ENCODE measurements at regions not wholly inside any gene's neighbourhood (a gene's known extent, or its start where the extent isn't known, plus 50 kb on each side); places are given as distances from the start of the nearest gene placed in this dataset.

DNA sequence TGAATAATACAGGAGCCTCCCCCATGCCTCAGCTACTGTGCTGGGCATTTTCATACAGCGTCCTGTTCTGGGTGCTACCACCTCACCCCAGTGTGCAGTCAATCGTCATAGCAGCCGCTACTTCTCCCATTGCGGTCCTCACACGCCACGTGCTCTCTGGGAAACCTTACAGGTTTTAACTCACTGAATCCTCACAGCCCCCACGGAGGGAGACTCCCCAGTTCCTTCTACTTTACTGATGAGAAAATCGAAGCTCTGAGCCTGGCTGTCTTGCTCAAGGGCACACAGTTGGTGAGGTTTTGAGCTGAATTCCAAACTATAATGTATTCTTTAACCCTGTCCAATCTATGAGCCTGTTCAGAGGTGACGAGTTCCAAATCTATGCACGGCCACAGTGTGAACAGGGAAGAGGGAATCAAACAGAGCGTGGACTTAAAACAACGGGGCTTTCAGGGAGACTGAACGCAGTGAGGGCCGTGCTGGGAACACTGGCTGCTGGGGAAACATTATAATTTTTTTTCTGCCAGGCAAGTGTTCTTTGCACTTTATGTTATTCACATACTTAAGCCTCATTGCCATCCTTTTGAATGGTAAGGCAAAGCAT lies 421.5 kb downstream of the BRD1 start:
- ChIA-PET CTCF (interaction anchor here (0.7 to 0.9 kb wide), 3 partner anchors 139 to 295 kb away, joined by 3 read pairs; no protein-coding TSS in a partner anchor), POLR2A (no interaction called here)
- no peaks in the 10 kb centered on the region for H3K4me1 ChIP-seq (ENCODE audit: control insufficient read depth, insufficient read depth, low read length)
- H3K4me3 ChIP-seq (ENCODE audit: low read depth, low read length): no peak overlapping the region
- H3K36me3 ChIP-seq (ENCODE audit: control insufficient read depth in 2 of 2, insufficient read depth in 1 of 2, low read length in 2 of 2): no peaks in the 10 kb centered on the region
- no peaks in the 10 kb centered on the region for H3K9me3 ChIP-seq (ENCODE audit: control insufficient read depth, insufficient read depth, low read depth, low read length)
- H3K27ac ChIP-seq (ENCODE audit: extremely low read depth, low read depth, low read length): no peak overlapping the region
- no peak for TF ChIP-seq ZNF600 (tag by site-specific recombination; IDR thresholded peaks at IDR 0.05)
- no peak for TF ChIP-seq ZBTB6 (tag by site-specific recombination; IDR thresholded peaks at IDR 0.05)
- TF ChIP-seq ZNF426 (tag by site-specific recombination; IDR thresholded peaks at IDR 0.05): no peak
- TF ChIP-seq RBAK (tag by site-specific recombination; IDR thresholded peaks at IDR 0.05): no peak
- no peak for TF ChIP-seq ZNF521 (tag by site-specific recombination; IDR thresholded peaks at IDR 0.05)
- TF ChIP-seq BCL11A (tag by site-specific recombination; IDR thresholded peaks at IDR 0.05; ENCODE audit: low read depth): no peak

DNA sequence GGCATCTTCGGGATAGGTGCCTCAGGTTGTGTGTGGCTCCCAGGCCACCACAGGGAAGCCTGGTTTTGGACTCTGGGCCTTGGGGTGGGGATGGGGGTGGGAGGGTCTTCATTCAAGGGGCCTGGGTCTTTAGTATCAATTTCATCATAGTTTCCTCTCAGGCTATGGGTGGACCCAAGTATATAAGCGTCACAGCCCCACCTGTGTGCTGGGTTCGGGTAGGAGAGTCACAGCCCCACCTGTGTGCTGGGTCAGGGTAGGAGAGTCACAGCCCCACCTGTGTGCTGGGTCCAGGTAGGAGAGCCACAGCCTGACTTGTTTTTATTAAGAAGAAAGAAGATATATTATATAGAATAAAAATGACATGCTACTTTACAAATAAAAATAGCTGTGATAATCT lies 422.1 kb downstream of the BRD1 start:
- ChIA-PET CTCF (interaction anchor here (0.9 kb wide), 1 partner anchor 296 kb away, joined by 3 read pairs; no protein-coding TSS in a partner anchor), POLR2A (no interaction called here)
- Histone ChIP-seq H3K4me3 (ENCODE audit: low read depth, low read length) (no peak overlapping the region), H3K36me3 (ENCODE audit: control insufficient read depth in 2 of 2, insufficient read depth in 1 of 2, low read length in 2 of 2) (no peaks in the 10 kb centered on the region), H3K27ac (ENCODE audit: extremely low read depth, low read depth, low read length) (no peak overlapping the region), H3K9me3 (ENCODE audit: control insufficient read depth, insufficient read depth, low read depth, low read length) (no peaks in the 10 kb centered on the region), H3K4me1 (ENCODE audit: control insufficient read depth, insufficient read depth, low read length) (no peaks in the 10 kb centered on the region)
- TF ChIP-seq ZNF391 (tag by site-specific recombination; IDR thresholded peaks at IDR 0.05; ENCODE audit: borderline replicate concordance, low read depth): no peak

- no peaks in the 10 kb centered on the region for H3K9me3 ChIP-seq (ENCODE audit: control insufficient read depth, insufficient read depth, low read depth, low read length)
- no peak overlapping the region for H3K4me3 ChIP-seq (ENCODE audit: low read depth, low read length)
- no peaks in the 10 kb centered on the region for H3K36me3 ChIP-seq (ENCODE audit: control insufficient read depth in 2 of 2, insufficient read depth in 1 of 2, low read length in 2 of 2)
- TF ChIP-seq ZNF10 (tag by site-specific recombination; IDR thresholded peaks at IDR 0.05): no peak
- TF ChIP-seq SCRT1 (tag by site-specific recombination; IDR thresholded peaks at IDR 0.05; ENCODE audit: borderline replicate concordance): no peak
- TF ChIP-seq ZNF324 (tag by site-specific recombination; IDR thresholded peaks at IDR 0.05): no peak
- ChIA-PET CTCF (interaction anchor here (0.7 kb wide), 1 partner anchor 946 kb away, joined by 7 read pairs; no protein-coding TSS in a partner anchor), POLR2A (no interaction called here)
- H3K4me1 ChIP-seq (ENCODE audit: control insufficient read depth, insufficient read depth, low read length): no peaks in the 10 kb centered on the region
- no peak overlapping the region for H3K27ac ChIP-seq (ENCODE audit: extremely low read depth, low read depth, low read length)
Measured at GRCh38 chr22:49404576-49405241, 423.0 kb downstream of the BRD1 start.

- H3K36me3 ChIP-seq (ENCODE audit: control insufficient read depth in 2 of 2, insufficient read depth in 1 of 2, low read length in 2 of 2): no peaks in the 10 kb centered on the region
- ChIA-PET POLR2A (no interaction called here), CTCF (interaction anchor here (0.7 to 0.8 kb wide), 2 partner anchors 14 to 947 kb away, joined by 3 to 7 read pairs; no protein-coding TSS in a partner anchor)
- no peak overlapping the region for H3K4me3 ChIP-seq (ENCODE audit: low read depth, low read length)
- no peaks in the 10 kb centered on the region for H3K9me3 ChIP-seq (ENCODE audit: control insufficient read depth, insufficient read depth, low read depth, low read length)
- TF ChIP-seq ZBTB7A (tag by site-specific recombination; IDR thresholded peaks at IDR 0.05; ENCODE audit: low read depth) (no peak), SETDB1 (IDR thresholded peaks at IDR 0.05; ENCODE audit: insufficient read length, low read length) (no peak), PRDM4 (tag by site-specific recombination; IDR thresholded peaks at IDR 0.05) (no peak), ZNF558 (tag by site-specific recombination; IDR thresholded peaks at IDR 0.05) (no peak), ZNF624 (tag by site-specific recombination; IDR thresholded peaks at IDR 0.05) (no peak), ZNF747 (tag by site-specific recombination; IDR thresholded peaks at IDR 0.05) (no peak), SP2 (tag by site-specific recombination; IDR thresholded peaks at IDR 0.05) (no peak), KLF16 (tag by site-specific recombination; IDR thresholded peaks at IDR 0.05) (no peak), ZNF274 (IDR thresholded peaks at IDR 0.05; ENCODE audit: low read length) (no peak), ZNF274 (tag by site-specific recombination; IDR thresholded peaks at IDR 0.05; ENCODE audit: borderline replicate concordance) (no peak)
- TF ChIP-seq, protein P1, sequence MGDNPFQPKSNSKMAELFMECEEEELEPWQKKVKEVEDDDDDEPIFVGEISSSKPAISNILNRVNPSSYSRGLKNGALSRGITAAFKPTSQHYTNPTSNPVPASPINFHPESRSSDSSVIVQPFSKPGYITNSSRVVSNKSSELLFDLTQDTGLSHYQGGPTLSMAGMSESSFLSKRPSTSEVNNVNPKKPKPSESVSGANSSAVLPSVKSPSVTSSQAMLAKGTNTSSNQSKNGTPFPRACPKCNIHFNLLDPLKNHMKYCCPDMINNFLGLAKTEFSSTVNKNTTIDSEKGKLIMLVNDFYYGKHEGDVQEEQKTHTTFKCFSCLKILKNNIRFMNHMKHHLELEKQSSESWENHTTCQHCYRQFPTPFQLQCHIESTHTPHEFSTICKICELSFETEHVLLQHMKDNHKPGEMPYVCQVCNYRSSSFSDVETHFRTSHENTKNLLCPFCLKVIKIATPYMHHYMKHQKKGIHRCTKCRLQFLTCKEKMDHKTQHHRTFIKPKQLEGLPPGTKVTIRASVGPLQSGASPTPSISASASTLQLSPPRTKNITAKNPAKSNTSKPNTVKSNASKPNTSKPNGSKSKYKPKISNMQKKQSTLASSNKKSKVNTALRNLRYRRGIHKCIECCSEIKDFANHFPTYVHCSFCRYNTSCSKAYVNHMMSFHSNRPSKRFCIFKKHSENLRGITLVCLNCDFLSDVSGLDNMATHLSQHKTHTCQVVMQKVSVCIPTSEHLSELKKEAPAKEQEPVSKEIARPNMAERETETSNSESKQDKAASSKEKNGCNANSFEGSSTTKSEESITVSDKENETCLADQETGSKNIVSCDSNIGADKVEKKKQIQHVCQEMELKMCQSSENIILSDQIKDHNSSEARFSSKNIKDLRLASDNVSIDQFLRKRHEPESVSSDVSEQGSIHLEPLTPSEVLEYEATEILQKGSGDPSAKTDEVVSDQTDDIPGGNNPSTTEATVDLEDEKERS (tag by site-specific recombination; IDR thresholded peaks at IDR 0.05): no peak
- H3K27ac ChIP-seq (ENCODE audit: extremely low read depth, low read depth, low read length): no peak overlapping the region
- H3K4me1 ChIP-seq (ENCODE audit: control insufficient read depth, insufficient read depth, low read length): no peaks in the 10 kb centered on the region
Measured at GRCh38 chr22:49404020-49404419, 423.7 kb downstream of the BRD1 start.
